Mesodermal cell (in vitro differentiated cells): ENCODE measurements at regions not wholly inside any gene's neighbourhood (a gene's known extent, or its start where the extent isn't known, plus 50 kb on each side); places are given as distances from the start of the nearest gene placed in this dataset.
A peak's percentile ranks its signal among the peaks of the same experiment; 100 is the strongest.

Experiments used
- H3K27ac ChIP-seq: 2 replicates; pipeline ENCODE4 v1.7.0; 2013; ENCODE audit warnings: mild to moderate bottlenecking, low read depth, low read length, moderate library complexity; ENCODE audit not compliant: severe bottlenecking
- H3K36me3 ChIP-seq: 2 replicates; pipeline ENCODE4 v1.7.1; 2013; ENCODE audit warnings: mild to moderate bottlenecking, low read length, moderate library complexity; ENCODE audit not compliant: control insufficient read depth, insufficient read depth
- H3K4me1 ChIP-seq: one replicate; pipeline ENCODE4 v1.7.1; 2013; ENCODE audit warnings: mild to moderate bottlenecking, low read length; ENCODE audit not compliant: insufficient read depth, control insufficient read depth, poor library complexity, severe bottlenecking
- H3K4me3 ChIP-seq: 2 replicates; pipeline ENCODE4 v1.7.0; 2013; ENCODE audit warnings: low read length, control low read depth, mild to moderate bottlenecking; ENCODE audit not compliant: insufficient read depth, poor library complexity, severe bottlenecking; ENCODE audit errors: extremely low read depth
- H3K9me3 ChIP-seq: 2 replicates; pipeline ENCODE4 v1.7.1; 2013; ENCODE audit warnings: mild to moderate bottlenecking, low read length, moderate library complexity; ENCODE audit not compliant: control insufficient read depth
- WGBS, 2 experiments: methylation state at CpG; one replicate each; pipeline ENCODE4 v1.1.5; 2013; ENCODE audit warnings: missing lambda C conversion rate in 2 of 2; ENCODE audit not compliant: insufficient coverage in 2 of 2; 5-methylcytosine and 5-hydroxymethylcytosine counted together

GRCh38 chr18:25814841-25815458, 275.5 kb downstream of the SS18 start:
- Histone ChIP-seq H3K9me3 (no peaks in the 10 kb centered on the region), H3K27ac (peak overlapping the region; percentile 13), H3K4me3 (no peak overlapping the region), H3K4me1 (no peaks in the 10 kb centered on the region), H3K36me3 (no peaks in the 10 kb centered on the region)
- 89 to 94% methylated on average over 2 to 3 of the region's 4 CpGs for WGBS, 2 experiments

- Histone ChIP-seq H3K4me1 (no peaks in the 10 kb centered on the region), H3K9me3 (no peaks in the 10 kb centered on the region), H3K27ac (no peak overlapping the region), H3K36me3 (no peaks in the 10 kb centered on the region), H3K4me3 (no peak overlapping the region)
- 69 to 85% methylated on average over 4 to 5 of the region's 5 CpGs for WGBS, 2 experiments
Measured at GRCh38 chr18:25813110-25813509, 277.3 kb downstream of the SS18 start.

GRCh38 chr18:25810736-25811135, 279.7 kb downstream of the SS18 start:
- no peaks in the 10 kb centered on the region for H3K36me3 ChIP-seq
- H3K9me3 ChIP-seq = no peaks in the 10 kb centered on the region
- H3K4me1 ChIP-seq = no peaks in the 10 kb centered on the region
- 88 to 92% methylated on average over 3 of the region's 3 CpGs for WGBS, 2 experiments
- H3K4me3 ChIP-seq = no peak overlapping the region
- H3K27ac ChIP-seq = no peak overlapping the region

DNA sequence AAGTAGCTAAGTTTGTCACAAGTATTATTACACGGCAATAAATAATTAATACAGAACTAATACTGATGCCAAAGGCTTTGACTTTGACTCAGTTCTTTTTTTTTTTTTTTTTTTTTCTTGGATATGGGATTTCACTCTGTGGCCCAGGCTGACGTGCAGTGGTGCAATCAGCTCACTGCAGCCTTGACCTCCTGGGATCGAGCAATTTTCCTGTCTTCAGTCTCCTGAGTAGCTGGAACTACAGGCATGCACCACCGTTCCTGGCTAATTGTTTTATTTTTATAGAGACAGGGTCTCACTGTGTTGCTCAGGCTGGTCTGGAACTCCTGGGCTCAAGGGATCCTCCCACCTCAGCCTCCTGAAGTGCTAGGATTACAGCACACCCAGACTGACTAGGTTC, 284.5 kb downstream of the SS18 start:
- no peaks in the 10 kb centered on the region for H3K9me3 ChIP-seq
- no peak overlapping the region for H3K27ac ChIP-seq
- no peaks in the 10 kb centered on the region for H3K36me3 ChIP-seq
- H3K4me1 ChIP-seq = no peaks in the 10 kb centered on the region
- 93 to 95% methylated on average over 3 of the region's 4 CpGs for WGBS, 2 experiments
- H3K4me3 ChIP-seq = no peak overlapping the region

- no peaks in the 10 kb centered on the region for H3K36me3 ChIP-seq
- H3K4me3 ChIP-seq = no peak overlapping the region
Measured at GRCh38 chr18:25805323-25805722, 285.1 kb downstream of the SS18 start.

GRCh38 chr18:25799231-25799630, 291.2 kb downstream of the SS18 start:
- no peak overlapping the region for H3K27ac ChIP-seq
- no peaks in the 10 kb centered on the region for H3K4me1 ChIP-seq
- H3K9me3 ChIP-seq = no peaks in the 10 kb centered on the region
- no peaks in the 10 kb centered on the region for H3K36me3 ChIP-seq
- WGBS, 2 experiments = 80% methylated on average over 1 to 2 of the region's 3 CpGs
- H3K4me3 ChIP-seq = no peak overlapping the region

More at GRCh38 chr18:25805323-25805722, 285.1 kb downstream of the SS18 start:
- no peak overlapping the region for H3K27ac ChIP-seq
- no peaks in the 10 kb centered on the region for H3K9me3 ChIP-seq
- no peaks in the 10 kb centered on the region for H3K4me1 ChIP-seq
- WGBS, 2 experiments = 85 to 100% methylated on average over 4 to 5 of the region's 5 CpGs

DNA sequence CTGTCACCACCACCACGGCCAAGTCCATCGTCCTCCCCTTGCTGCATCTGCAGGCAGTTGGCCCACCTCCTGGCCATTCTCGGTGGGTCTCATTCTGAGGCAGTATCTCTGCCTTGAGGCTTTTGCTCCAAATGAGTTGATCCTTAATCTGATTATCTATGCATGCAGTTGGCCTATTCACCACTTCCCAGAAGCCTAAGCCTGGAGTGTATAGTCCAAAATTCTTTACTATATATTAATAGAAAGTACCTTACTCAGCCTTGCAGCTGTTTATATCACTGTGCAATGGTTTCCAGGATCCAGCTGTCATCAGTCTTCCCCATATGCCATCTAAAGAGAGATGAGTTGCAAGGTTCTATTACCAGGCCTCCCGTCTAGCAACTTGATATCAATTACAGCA, 292.4 kb downstream of the SS18 start:
- H3K36me3 ChIP-seq = no peaks in the 10 kb centered on the region
- 93 to 100% methylated on average over 2 to 3 of the region's 4 CpGs for WGBS, 2 experiments
- H3K4me1 ChIP-seq = no peaks in the 10 kb centered on the region
- no peak overlapping the region for H3K27ac ChIP-seq
- H3K4me3 ChIP-seq = no peak overlapping the region
- no peaks in the 10 kb centered on the region for H3K9me3 ChIP-seq

- Histone ChIP-seq H3K36me3 (no peaks in the 10 kb centered on the region), H3K9me3 (no peaks in the 10 kb centered on the region), H3K4me1 (no peaks in the 10 kb centered on the region), H3K4me3 (no peak overlapping the region), H3K27ac (no peak overlapping the region)
- WGBS, 2 experiments = 91% methylated on average over 9 of the region's 10 CpGs
Measured at GRCh38 chr18:25795213-25795612, 295.2 kb downstream of the SS18 start.

- H3K4me1 ChIP-seq = peaks cover 6% of the 10 kb centered on the region
- peak overlapping the region; percentile 31 for H3K27ac ChIP-seq
- H3K9me3 ChIP-seq = no peaks in the 10 kb centered on the region
- no peaks in the 10 kb centered on the region for H3K36me3 ChIP-seq
- H3K4me3 ChIP-seq = no peak overlapping the region
- WGBS, 2 experiments = 93 to 94% methylated on average over 3 to 5 of the region's 5 CpGs
Measured at GRCh38 chr18:25787276-25787675, 303.1 kb downstream of the SS18 start.

GRCh38 chr18:25786758-25787157, 303.7 kb downstream of the SS18 start:
- peak overlapping the region; percentile 64 for H3K27ac ChIP-seq
- peaks cover 6% of the 10 kb centered on the region for H3K4me1 ChIP-seq
- WGBS, 2 experiments = no CpG with 5 or more reads among the region's 2 CpGs
- H3K36me3 ChIP-seq = no peaks in the 10 kb centered on the region
- no peak overlapping the region for H3K4me3 ChIP-seq
- H3K9me3 ChIP-seq = no peaks in the 10 kb centered on the region

GRCh38 chr18:25780105-25780504, 310.3 kb downstream of the SS18 start:
- H3K9me3 ChIP-seq = no peaks in the 10 kb centered on the region
- WGBS, 2 experiments = 90% methylated on average over 2 of the region's 7 CpGs; no CpG with 5 or more reads in 1 of the 2 experiments
- no peak overlapping the region for H3K27ac ChIP-seq
- no peaks in the 10 kb centered on the region for H3K4me1 ChIP-seq
- H3K4me3 ChIP-seq = no peak overlapping the region
- H3K36me3 ChIP-seq = no peaks in the 10 kb centered on the region
